Activated T-helper 2 cell treated with anti-CD3 and anti-CD28 coated beads, Interferon-gamma antibody, Interleukin-2, Interleukin-4, amounts not matched to agents 10 μg/mL and 5 μg/mL and 100 μg/mL, durations not matched to agents 14 hours and 24 hours and 36 hours (primary cell): ENCODE measurements at regions not wholly inside any gene's neighbourhood (a gene's known extent, or its start where the extent isn't known, plus 50 kb on each side); places are given as distances from the start of the nearest gene placed in this dataset.

Experiments used
- DNase-seq: peaks from one replicate; pipeline ENCODE4 v3.0.0; 2021; ENCODE audit warnings: low spot score
- H3K27ac Mint-ChIP-seq: one replicate; pipeline ENCODE4 v1.8.0; 2021; ENCODE audit warnings: mixed read lengths
- H3K27me3 Mint-ChIP-seq: one replicate; pipeline ENCODE4 v1.8.0; 2021; ENCODE audit warnings: low read depth, mixed read lengths
- H3K36me3 Mint-ChIP-seq: one replicate; pipeline ENCODE4 v1.8.0; 2021; ENCODE audit warnings: low read depth, mixed read lengths
- H3K4me1 Mint-ChIP-seq: one replicate; pipeline ENCODE4 v1.8.0; 2021; ENCODE audit warnings: low read depth, mixed read lengths
- H3K4me3 Mint-ChIP-seq: one replicate; pipeline ENCODE4 v1.8.0; 2021; ENCODE audit warnings: low read depth, mild to moderate bottlenecking, moderate library complexity, mixed read lengths
- H3K9me3 Mint-ChIP-seq: one replicate; pipeline ENCODE4 v1.8.0; 2021; ENCODE audit warnings: mixed read lengths
- intact Hi-C: fragments of 100-400 bp; cut with micrococcal nuclease; formaldehyde crosslinking; loops from one replicate; pipeline ENCODE4 v1.15.1; 2023

GRCh38 chr18:51726614-51727013 is 529.1 kb upstream of the MEX3C start:
- no peak for DNase-seq
- no peaks in the 10 kb centered on the region for H3K27me3 Mint-ChIP-seq
- no peaks in the 10 kb centered on the region for H3K9me3 Mint-ChIP-seq
- no peaks in the 10 kb centered on the region for H3K4me1 Mint-ChIP-seq
- no peak overlapping the region for H3K4me3 Mint-ChIP-seq
- no peak overlapping the region for H3K27ac Mint-ChIP-seq
- intact Hi-C loops: no loop called here
- no peaks in the 10 kb centered on the region for H3K36me3 Mint-ChIP-seq

GRCh38 chr18:51727780-51728179 is 530.3 kb upstream of the MEX3C start:
- H3K27ac Mint-ChIP-seq: no peak overlapping the region
- no peak overlapping the region for H3K4me3 Mint-ChIP-seq
- H3K27me3 Mint-ChIP-seq: no peaks in the 10 kb centered on the region
- DNase-seq: no peak
- H3K4me1 Mint-ChIP-seq: no peaks in the 10 kb centered on the region
- intact Hi-C loops: no loop called here
- no peaks in the 10 kb centered on the region for H3K9me3 Mint-ChIP-seq
- no peaks in the 10 kb centered on the region for H3K36me3 Mint-ChIP-seq

- H3K4me1 Mint-ChIP-seq: no peaks in the 10 kb centered on the region
- no peak for DNase-seq
- intact Hi-C loops: no loop called here
- H3K9me3 Mint-ChIP-seq: no peaks in the 10 kb centered on the region
- H3K27ac Mint-ChIP-seq: no peak overlapping the region
- H3K4me3 Mint-ChIP-seq: no peak overlapping the region
- H3K27me3 Mint-ChIP-seq: no peaks in the 10 kb centered on the region
- H3K36me3 Mint-ChIP-seq: no peaks in the 10 kb centered on the region
Observed at GRCh38 chr18:51731070-51731469, 533.6 kb upstream of the MEX3C start.

DNA sequence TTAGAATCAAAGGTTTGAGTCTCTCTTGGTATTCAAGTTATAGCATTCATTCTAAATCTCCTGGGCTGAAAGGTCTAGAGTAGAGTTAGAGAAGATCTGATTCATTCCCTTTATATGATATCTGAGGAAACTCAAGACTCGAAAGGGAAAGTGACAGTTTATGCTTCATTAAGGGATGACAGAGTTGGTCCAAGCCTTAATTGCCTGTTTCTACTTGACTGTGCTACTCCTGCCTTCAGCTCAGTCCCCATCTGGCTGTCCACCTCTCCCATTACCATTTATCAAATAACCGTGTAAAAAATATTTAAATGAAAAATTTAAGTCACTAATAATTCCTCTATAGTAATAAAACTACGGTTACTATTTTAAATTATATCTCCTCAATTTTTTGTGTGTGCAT is 537.1 kb upstream of the MEX3C start:
- Mint-ChIP-seq H3K27ac (no peak overlapping the region), H3K4me1 (no peaks in the 10 kb centered on the region), H3K36me3 (no peaks in the 10 kb centered on the region), H3K27me3 (no peaks in the 10 kb centered on the region), H3K9me3 (peaks cover 10% of the 10 kb centered on the region), H3K4me3 (no peak overlapping the region)
- DNase-seq: no peak
- intact Hi-C loops: no loop called here

GRCh38 chr18:51739044-51739666 is 541.7 kb upstream of the MEX3C start:
- Mint-ChIP-seq H3K27me3 (no peaks in the 10 kb centered on the region), H3K4me1 (no peaks in the 10 kb centered on the region), H3K4me3 (no peak overlapping the region), H3K36me3 (no peaks in the 10 kb centered on the region), H3K27ac (no peak overlapping the region), H3K9me3 (peaks cover 18% of the 10 kb centered on the region)
- intact Hi-C loops: no loop called here
- DNase-seq: no peak

GRCh38 chr18:51751901-51752300 is 554.4 kb upstream of the MEX3C start:
- Mint-ChIP-seq H3K4me3 (no peak overlapping the region), H3K36me3 (no peaks in the 10 kb centered on the region), H3K27ac (no peak overlapping the region), H3K4me1 (no peaks in the 10 kb centered on the region), H3K27me3 (no peaks in the 10 kb centered on the region), H3K9me3 (peaks cover 5% of the 10 kb centered on the region)
- intact Hi-C loops: no loop called here
- no peak for DNase-seq

DNA sequence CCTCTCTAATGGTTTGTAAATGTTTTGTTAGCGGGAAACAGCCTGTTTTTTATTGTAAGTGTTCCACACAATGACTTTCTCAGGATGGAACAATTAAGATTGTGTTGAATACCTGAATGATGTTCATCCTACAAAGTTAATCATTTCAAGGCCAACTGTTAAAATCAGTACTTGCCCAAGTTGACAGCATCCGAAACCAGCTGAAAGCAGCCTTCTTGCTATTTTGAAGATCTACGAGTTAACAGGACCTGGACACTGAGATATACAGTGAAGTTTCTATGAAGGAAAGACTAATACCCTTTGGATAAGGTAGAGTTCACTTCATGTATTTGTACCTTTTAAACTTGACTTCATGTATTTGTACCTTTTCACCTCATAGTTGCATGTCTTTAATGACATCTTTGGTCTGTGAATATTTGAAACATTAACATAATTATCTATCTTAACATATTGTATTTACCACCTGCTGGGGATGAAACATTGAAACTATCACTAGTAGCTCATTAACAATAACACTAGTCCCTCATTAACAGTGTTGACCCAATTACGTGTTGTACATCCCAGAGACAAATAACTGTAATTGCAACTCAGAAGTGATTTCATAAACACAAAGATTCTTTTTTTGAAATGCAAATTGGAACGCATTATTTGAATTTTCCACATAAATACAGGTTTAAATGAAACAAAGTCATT is 556.0 kb upstream of the MEX3C start:
- no peaks in the 10 kb centered on the region for H3K36me3 Mint-ChIP-seq

GRCh38 chr18:51754566-51754965 is 557.1 kb upstream of the MEX3C start:
- H3K4me1 Mint-ChIP-seq: no peaks in the 10 kb centered on the region
- H3K27ac Mint-ChIP-seq: no peak overlapping the region
- intact Hi-C loops: no loop called here
- H3K27me3 Mint-ChIP-seq: no peaks in the 10 kb centered on the region
- H3K9me3 Mint-ChIP-seq: no peaks in the 10 kb centered on the region
- no peak for DNase-seq
- no peak overlapping the region for H3K4me3 Mint-ChIP-seq
- no peaks in the 10 kb centered on the region for H3K36me3 Mint-ChIP-seq

More for the DNA sequence above, 556.0 kb upstream of the MEX3C start:
- Mint-ChIP-seq H3K27me3 (no peaks in the 10 kb centered on the region), H3K4me3 (no peak overlapping the region), H3K9me3 (peaks cover 5% of the 10 kb centered on the region), H3K27ac (no peak overlapping the region), H3K4me1 (no peaks in the 10 kb centered on the region)
- no peak for DNase-seq
- intact Hi-C loops: no loop called here

- Mint-ChIP-seq H3K4me3 (no peak overlapping the region), H3K27ac (no peak overlapping the region), H3K9me3 (no peaks in the 10 kb centered on the region), H3K27me3 (no peaks in the 10 kb centered on the region), H3K4me1 (no peaks in the 10 kb centered on the region), H3K36me3 (no peaks in the 10 kb centered on the region)
- DNase-seq: no peak
- intact Hi-C loops: no loop called here
Observed at GRCh38 chr18:51757255-51757924, 559.9 kb upstream of the MEX3C start.

GRCh38 chr18:51762373-51762772 is 564.9 kb upstream of the MEX3C start:
- DNase-seq: no peak
- Mint-ChIP-seq H3K4me1 (no peaks in the 10 kb centered on the region), H3K4me3 (no peak overlapping the region), H3K27ac (no peak overlapping the region), H3K9me3 (no peaks in the 10 kb centered on the region), H3K27me3 (no peaks in the 10 kb centered on the region), H3K36me3 (no peaks in the 10 kb centered on the region)
- intact Hi-C loops: no loop called here

DNA sequence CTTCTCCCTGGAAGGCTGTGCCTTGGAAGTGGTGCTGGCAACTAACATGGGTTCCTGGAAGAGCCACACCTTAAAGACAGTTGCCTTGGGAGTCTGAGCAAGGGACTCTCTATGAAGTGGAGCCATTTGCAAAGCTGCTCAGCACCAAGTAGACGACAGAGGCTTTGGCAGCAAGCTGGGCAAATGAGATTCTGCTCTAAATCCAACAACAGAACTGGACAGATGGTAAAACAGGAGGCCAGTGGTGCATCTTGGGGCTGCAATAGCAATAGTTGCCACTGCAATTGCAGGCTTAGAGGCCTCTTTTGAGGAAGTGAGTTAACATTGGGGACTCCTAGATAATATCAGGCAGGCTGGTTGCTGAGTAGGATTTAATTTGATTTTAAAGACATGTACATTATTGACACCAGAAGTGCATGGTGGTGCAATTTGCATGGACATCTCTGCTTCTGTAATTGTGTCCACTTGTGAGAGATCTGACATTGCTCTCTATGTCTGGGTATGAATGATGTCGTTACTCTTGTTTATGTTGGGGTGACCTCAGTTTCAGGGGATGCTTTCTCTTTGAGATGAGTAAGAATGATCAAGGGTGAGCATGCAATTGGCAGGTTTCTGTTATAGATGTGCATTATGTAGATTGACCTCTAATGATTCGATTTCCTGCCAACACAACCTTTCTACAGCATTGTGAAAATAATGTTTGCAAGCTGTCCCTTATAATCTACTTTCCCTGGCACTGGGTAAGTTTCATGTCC is 568.3 kb upstream of the MEX3C start:
- no peaks in the 10 kb centered on the region for H3K27me3 Mint-ChIP-seq
- H3K9me3 Mint-ChIP-seq: no peaks in the 10 kb centered on the region
- H3K4me3 Mint-ChIP-seq: no peak overlapping the region
- H3K27ac Mint-ChIP-seq: no peak overlapping the region
- H3K36me3 Mint-ChIP-seq: no peaks in the 10 kb centered on the region
- intact Hi-C loops: no loop called here
- DNase-seq: no peak
- no peaks in the 10 kb centered on the region for H3K4me1 Mint-ChIP-seq

GRCh38 chr18:51767293-51767692 is 569.8 kb upstream of the MEX3C start:
- no peaks in the 10 kb centered on the region for H3K36me3 Mint-ChIP-seq
- H3K4me1 Mint-ChIP-seq: no peaks in the 10 kb centered on the region
- DNase-seq: no peak
- H3K9me3 Mint-ChIP-seq: no peaks in the 10 kb centered on the region
- H3K27ac Mint-ChIP-seq: no peak overlapping the region
- H3K4me3 Mint-ChIP-seq: no peak overlapping the region
- no peaks in the 10 kb centered on the region for H3K27me3 Mint-ChIP-seq
- intact Hi-C loops: no loop called here

GRCh38 chr18:51778115-51778514 is 561.9 kb upstream of the DCC start:
- H3K36me3 Mint-ChIP-seq: no peaks in the 10 kb centered on the region

More at GRCh38 chr18:51778115-51778514, 561.9 kb upstream of the DCC start:
- Mint-ChIP-seq H3K4me1 (no peaks in the 10 kb centered on the region), H3K4me3 (no peak overlapping the region), H3K9me3 (no peaks in the 10 kb centered on the region), H3K27me3 (no peaks in the 10 kb centered on the region), H3K27ac (no peak overlapping the region)
- no peak for DNase-seq
- intact Hi-C loops: no loop called here
